RWPE1 (cell line): ENCODE measurements at regions not wholly inside any gene's neighbourhood (a gene's known extent, or its start where the extent isn't known, plus 50 kb on each side); places are given as distances from the start of the nearest gene placed in this dataset.

Experiments
- CTCF ChIA-PET: fragments of 350-600 bp; sonication (Branson Sonifier 250); formaldehyde crosslinking; extraction: SDS; loops from one replicate; lab custom pipeline; 2021; lab: Yijun Ruan, JAX
- POLR2A ChIA-PET: fragments of 400-600 bp; formaldehyde crosslinking; extraction: SDS; loops from one replicate; lab custom pipeline; 2020; ENCODE audit warnings: antibody characterized with exemption; ENCODE audit not compliant: low non-redundant PET; lab: Yijun Ruan, JAX
- DNase-seq: peaks from one replicate; pipeline ENCODE4 v3.0.0; 2012; ENCODE audit warnings: low spot score
- H3K27ac ChIP-seq: fragments of 450-650 bp; 2 replicates; pipeline ENCODE4 v1.5.1; 2017
- TF ChIP-seq, protein P1 (sequence below): fragments of 450-650 bp; conservative IDR thresholded peaks from 2 replicates; pipeline ENCODE4 v1.5.1; 2017; ENCODE audit warnings: low read depth, mild to moderate bottlenecking

DNA sequence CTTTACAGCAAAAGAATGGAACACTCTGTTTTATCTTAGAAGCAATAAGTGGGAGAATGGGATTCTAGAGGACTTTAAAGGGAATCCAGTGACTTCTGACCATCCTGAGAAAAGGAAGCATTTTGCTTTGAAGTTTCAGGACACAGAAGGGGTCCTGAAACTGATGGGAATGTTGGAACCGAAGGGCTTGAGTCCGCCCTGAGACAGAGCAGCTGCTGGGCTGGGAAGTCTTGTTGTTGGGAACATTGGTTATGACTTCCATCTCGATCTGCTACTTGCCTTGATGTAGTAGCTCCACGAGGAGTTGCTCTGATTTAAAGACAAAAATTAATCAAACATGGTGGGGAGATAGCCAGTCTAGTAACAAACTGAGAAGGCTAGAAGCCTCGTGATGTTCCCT, 177.6 kb downstream of the JCAD start:
- H3K27ac ChIP-seq, result no peak overlapping the region
- ChIA-PET POLR2A (no interaction called here), CTCF (interaction anchor here (0.7 kb wide), 1 partner anchor 292 kb away, joined by 4 read pairs; no protein-coding TSS in a partner anchor)
- TF ChIP-seq, protein P1, sequence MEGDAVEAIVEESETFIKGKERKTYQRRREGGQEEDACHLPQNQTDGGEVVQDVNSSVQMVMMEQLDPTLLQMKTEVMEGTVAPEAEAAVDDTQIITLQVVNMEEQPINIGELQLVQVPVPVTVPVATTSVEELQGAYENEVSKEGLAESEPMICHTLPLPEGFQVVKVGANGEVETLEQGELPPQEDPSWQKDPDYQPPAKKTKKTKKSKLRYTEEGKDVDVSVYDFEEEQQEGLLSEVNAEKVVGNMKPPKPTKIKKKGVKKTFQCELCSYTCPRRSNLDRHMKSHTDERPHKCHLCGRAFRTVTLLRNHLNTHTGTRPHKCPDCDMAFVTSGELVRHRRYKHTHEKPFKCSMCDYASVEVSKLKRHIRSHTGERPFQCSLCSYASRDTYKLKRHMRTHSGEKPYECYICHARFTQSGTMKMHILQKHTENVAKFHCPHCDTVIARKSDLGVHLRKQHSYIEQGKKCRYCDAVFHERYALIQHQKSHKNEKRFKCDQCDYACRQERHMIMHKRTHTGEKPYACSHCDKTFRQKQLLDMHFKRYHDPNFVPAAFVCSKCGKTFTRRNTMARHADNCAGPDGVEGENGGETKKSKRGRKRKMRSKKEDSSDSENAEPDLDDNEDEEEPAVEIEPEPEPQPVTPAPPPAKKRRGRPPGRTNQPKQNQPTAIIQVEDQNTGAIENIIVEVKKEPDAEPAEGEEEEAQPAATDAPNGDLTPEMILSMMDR, result no peak
- no peak for DNase-seq

DNA sequence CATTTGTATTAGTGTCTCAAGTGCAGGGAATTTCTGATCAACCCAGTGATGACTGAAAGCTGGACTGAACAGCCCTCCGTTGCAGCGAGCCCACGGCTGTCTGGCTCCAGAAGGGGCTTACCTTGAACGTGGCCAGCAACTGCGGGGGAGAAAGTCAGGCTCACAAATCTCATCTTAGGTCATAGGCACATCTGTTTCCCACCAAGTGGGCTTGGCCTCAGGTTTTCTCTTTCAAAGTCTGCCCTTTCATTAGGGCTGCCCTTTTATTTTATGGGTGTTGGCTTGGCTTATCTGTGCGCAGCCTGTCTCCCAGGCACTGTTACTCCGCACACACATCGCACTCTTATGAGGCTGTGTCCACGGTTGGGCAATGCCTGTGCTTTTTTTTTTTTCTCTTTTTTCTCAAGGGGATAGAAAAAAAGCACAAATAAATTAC, 178.0 kb downstream of the JCAD start:
- POLR2A ChIA-PET, result no interaction called here
- H3K27ac ChIP-seq, result no peak overlapping the region
- TF ChIP-seq, protein P1, result no peak

DNA sequence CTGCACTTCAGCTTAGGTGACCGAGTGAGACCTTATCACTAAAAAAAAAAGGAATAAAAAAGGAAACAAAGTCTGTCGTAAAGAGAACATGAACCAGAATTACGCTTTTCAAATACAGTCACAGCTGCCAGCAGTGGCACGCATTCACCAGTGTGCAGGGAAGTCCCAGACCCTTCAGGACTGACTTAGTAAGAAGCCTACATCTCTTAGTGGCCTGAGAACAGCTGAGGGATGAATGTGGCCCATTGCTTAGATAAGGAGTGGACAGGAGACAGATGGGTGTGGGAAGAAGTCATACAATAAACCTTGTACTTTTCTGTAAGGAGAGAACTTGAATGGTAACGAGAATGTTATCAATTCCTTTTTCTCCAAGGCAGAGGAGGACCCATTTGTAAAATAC, 178.5 kb downstream of the JCAD start:
- ChIA-PET CTCF (no interaction called here), POLR2A (no interaction called here)
- TF ChIP-seq, protein P1, result no peak
- no peak for DNase-seq
- H3K27ac ChIP-seq, result no peak overlapping the region

More for the DNA sequence above, 178.0 kb downstream of the JCAD start:
- no peak for DNase-seq
- CTCF ChIA-PET, result no interaction called here

DNA sequence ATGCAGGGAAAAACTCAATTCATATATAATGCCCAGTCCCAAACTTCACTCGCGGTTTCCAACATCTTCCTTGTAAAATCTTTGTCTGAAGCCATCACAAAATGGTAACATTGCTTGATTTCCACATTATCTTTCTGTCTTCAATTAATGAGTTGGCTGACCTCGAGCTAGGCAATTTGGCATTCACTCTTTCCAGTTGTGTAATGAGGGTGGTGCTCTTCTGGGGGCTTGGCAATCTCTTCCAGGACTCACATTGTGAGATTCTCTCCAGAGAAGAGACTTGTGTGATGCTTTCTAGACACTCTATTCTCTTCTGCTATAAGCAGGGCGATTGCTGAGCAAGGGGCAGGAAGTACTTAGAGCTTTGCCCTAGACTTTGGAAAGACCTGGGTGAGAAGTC, 179.5 kb downstream of the JCAD start:
- ChIA-PET POLR2A (no interaction called here), CTCF (no interaction called here)
- TF ChIP-seq, protein P1, result no peak
- DNase-seq, result no peak
- no peak overlapping the region for H3K27ac ChIP-seq

DNA sequence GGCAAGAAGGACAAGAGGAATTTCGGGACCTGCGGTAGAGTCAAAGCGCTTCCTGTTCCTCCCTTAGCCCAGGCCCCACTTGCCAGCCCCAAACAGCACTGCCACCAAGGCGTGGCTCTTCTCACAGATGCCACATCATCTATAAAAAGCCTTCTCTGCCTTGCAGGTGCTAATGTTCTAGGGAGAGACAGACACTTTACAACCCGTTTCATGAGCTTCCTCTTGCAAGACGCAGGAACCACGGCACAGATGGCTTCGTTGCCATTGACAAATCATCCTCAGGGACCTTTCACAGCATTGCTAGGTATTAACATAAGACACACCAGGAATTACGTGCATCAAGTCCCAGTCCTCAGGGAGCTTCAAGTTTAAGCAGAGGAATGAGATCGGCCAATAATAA, 180.9 kb downstream of the JCAD start:
- ChIA-PET POLR2A (no interaction called here), CTCF (no interaction called here)

DNA sequence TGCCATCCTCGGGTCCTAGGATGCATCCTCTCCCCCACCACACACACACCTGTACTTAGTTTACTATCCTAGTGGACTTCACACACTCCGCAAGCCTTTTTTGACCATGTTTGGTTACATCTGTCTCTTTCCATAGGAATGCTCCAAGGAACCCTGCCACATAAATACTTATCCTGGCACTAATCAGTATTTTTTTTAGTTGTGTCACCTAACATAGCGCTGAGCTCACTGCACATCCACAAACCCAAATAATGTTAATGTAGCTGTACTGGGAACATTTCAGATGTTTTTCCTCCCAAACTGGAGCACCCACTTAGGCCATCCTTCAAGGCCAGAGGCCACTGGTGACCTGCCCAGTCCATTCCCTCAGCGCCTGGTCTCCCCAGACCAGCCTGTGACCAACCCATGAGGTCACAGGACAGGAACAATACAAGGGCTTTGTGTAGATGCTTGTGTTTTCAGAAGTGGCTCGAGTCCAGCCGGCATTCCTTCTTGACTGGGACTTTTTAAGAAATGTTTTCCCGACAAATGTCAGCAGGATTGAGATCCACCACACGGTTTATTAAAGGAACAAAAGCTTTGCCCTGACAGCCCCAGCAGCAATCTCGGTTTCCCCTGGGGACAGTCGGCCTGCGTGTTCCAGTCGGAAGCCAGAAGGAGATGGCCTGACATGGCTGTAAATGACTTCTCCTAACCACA, 181.4 kb downstream of the JCAD start:
- POLR2A ChIA-PET, result no interaction called here
- CTCF ChIA-PET, result no interaction called here
- TF ChIP-seq, protein P1, result no peak
- H3K27ac ChIP-seq, result no peak overlapping the region
- DNase-seq, result no peak

More for the DNA sequence above, 180.9 kb downstream of the JCAD start:
- no peak for DNase-seq
- TF ChIP-seq, protein P1, result no peak
- H3K27ac ChIP-seq, result no peak overlapping the region
